DND-41 (cell line): ENCODE measurements at regions not wholly inside any gene's neighbourhood (a gene's known extent, or its start where the extent isn't known, plus 50 kb on each side); places are given as distances from the start of the nearest gene placed in this dataset.

Source experiments
- CTCF ChIP-seq: IDR thresholded peaks from 2 replicates; pipeline ENCODE4 v1.5.1; 2012; ENCODE audit warnings: borderline replicate concordance, low read length, moderate library complexity, mild to moderate bottlenecking; ENCODE audit not compliant: poor library complexity, severe bottlenecking; ENCODE audit errors: extremely low read depth
- EZH2 ChIP-seq: IDR thresholded peaks from 3 replicates; pipeline ENCODE4 v1.6.1; 2012; ENCODE audit warnings: borderline replicate concordance, low read depth, mild to moderate bottlenecking, moderate library complexity, low read length, inconsistent platforms; ENCODE audit not compliant: severe bottlenecking

- no peak for TF ChIP-seq CTCF
- TF ChIP-seq EZH2 = no peak
Measured at GRCh38 chr1:229186373-229187056, 84.4 kb upstream of the RAB4A start.
